HG03565 (cell line): ENCODE measurements at regions not wholly inside any gene's neighbourhood (a gene's known extent, or its start where the extent isn't known, plus 50 kb on each side); places are given as distances from the start of the nearest gene placed in this dataset.
"Not testable (repeated sequence)": the region's sequence is repeated elsewhere in the genome, so short reads cannot be mapped to it uniquely, and the experiment has no call there.

ENCODE experiments used
- ATAC-seq: cut with Tn5 transposase; IDR thresholded peaks from one replicate; pipeline ENCODE4 v1.9.1; 2021; ENCODE audit warnings: mild to moderate bottlenecking, moderate library complexity; ENCODE audit not compliant: unreplicated experiment

GRCh38 chr15:62362144-62362543 is 197.1 kb upstream of the C2CD4B start:
- ATAC-seq, result no peak

- ATAC-seq, result no peak
Observed at GRCh38 chr15:62362608-62363007, 197.5 kb upstream of the C2CD4B start.

- no peak for ATAC-seq
Observed at GRCh38 chr15:62363913-62364312, 198.8 kb upstream of the C2CD4B start.

GRCh38 chr15:62365795-62366442 is 200.8 kb upstream of the C2CD4B start:
- no peak for ATAC-seq

- ATAC-seq, result no peak
Observed at GRCh38 chr15:62369454-62369853, 204.4 kb upstream of the C2CD4B start.

- not testable (repeated sequence) for ATAC-seq
Observed at GRCh38 chr15:62371683-62372082, 206.6 kb upstream of the C2CD4B start.

- ATAC-seq, result no peak
Observed at GRCh38 chr15:62377736-62378480, 212.8 kb upstream of the C2CD4B start.

GRCh38 chr15:62378772-62379498 is 213.8 kb upstream of the C2CD4B start:
- no peak for ATAC-seq

GRCh38 chr15:62380011-62380410 is 214.9 kb upstream of the C2CD4B start:
- ATAC-seq, result no peak

GRCh38 chr15:62382046-62382445 is 217.0 kb upstream of the C2CD4B start:
- no peak for ATAC-seq

GRCh38 chr15:62389885-62390790 is 225.1 kb upstream of the C2CD4B start, which contains the start of gene TLN2:
Gene TLN2 (plus strand): TSS chr15:62390550.
- peak; percentile 79 for ATAC-seq

- no peak for ATAC-seq
Observed at GRCh38 chr15:62390791-62391640, 225.9 kb upstream of the C2CD4B start.

GRCh38 chr15:62391641-62392262 is 226.7 kb upstream of the C2CD4B start:
- no peak for ATAC-seq

- ATAC-seq, result no peak
Observed at GRCh38 chr15:62392376-62392775, 227.3 kb upstream of the C2CD4B start.

- ATAC-seq, result no peak
Observed at GRCh38 chr15:62393196-62393595, 228.1 kb upstream of the C2CD4B start.

- ATAC-seq, result no peak
Observed at GRCh38 chr15:62394079-62394478, 229.0 kb upstream of the C2CD4B start.

GRCh38 chr15:62400778-62401177 is 235.7 kb upstream of the C2CD4B start:
- ATAC-seq, result no peak

- ATAC-seq, result no peak
Observed at GRCh38 chr15:62402687-62403086, 237.6 kb upstream of the C2CD4B start.

- ATAC-seq, result no peak
Observed at GRCh38 chr15:62403164-62403809, 238.2 kb upstream of the C2CD4B start.
